GM13977 (cell line): ENCODE measurements at regions not wholly inside any gene's neighbourhood (a gene's known extent, or its start where the extent isn't known, plus 50 kb on each side); places are given as distances from the start of the nearest gene placed in this dataset.
"Not testable (repeated sequence)": the region's sequence is repeated elsewhere in the genome, so short reads cannot be mapped to it uniquely, and the experiment has no call there.

ENCODE experiments used
- DNase-seq: peaks from one replicate; pipeline ENCODE4 v3.0.0; 2012; ENCODE audit warnings: low spot score
- CTCF ChIP-seq: IDR thresholded peaks from 2 replicates; pipeline ENCODE4 v1.5.1; 2012; ENCODE audit warnings: mild to moderate bottlenecking, control low read depth; ENCODE audit not compliant: insufficient read depth; ENCODE audit errors: extremely low read depth, missing control alignments
- in situ Hi-C: fragments of 300-500 bp; cut with MboI; formaldehyde crosslinking; loops from one replicate; pipeline ENCODE4 v1.12.0; 2022; ENCODE audit warnings: low sequenced_read_pairs, low pct_unique_long_range_greater_than_20kb, mixed read lengths, inconsistent platforms; ENCODE audit not compliant: unreplicated experiment

- TF ChIP-seq CTCF = no peak
- in situ Hi-C loops = no loop called here
- DNase-seq = no peak
Observed at GRCh38 chr6:84581494-84582259, 182.7 kb downstream of the TBX18 start.

- no peak for TF ChIP-seq CTCF
- DNase-seq = no peak
- in situ Hi-C loops = no loop called here
Observed at GRCh38 chr6:84579404-84579803, 185.0 kb downstream of the TBX18 start.

GRCh38 chr6:84576029-84576428 lies 188.4 kb downstream of the TBX18 start:
- DNase-seq = no peak
- in situ Hi-C loops = no loop called here
- no peak for TF ChIP-seq CTCF

GRCh38 chr6:84575264-84575663 lies 189.1 kb downstream of the TBX18 start:
- DNase-seq = no peak
- in situ Hi-C loops = no loop called here
- no peak for TF ChIP-seq CTCF

GRCh38 chr6:84569882-84570281 lies 194.5 kb downstream of the TBX18 start:
- TF ChIP-seq CTCF = no peak
- DNase-seq = no peak
- in situ Hi-C loops = no loop called here

GRCh38 chr6:84568971-84569370 lies 195.4 kb downstream of the TBX18 start:
- no peak for DNase-seq
- TF ChIP-seq CTCF = peak; percentile 11
- in situ Hi-C loops = no loop called here

GRCh38 chr6:84565718-84566117 lies 198.7 kb downstream of the TBX18 start:
- DNase-seq, in situ Hi-C loops: not testable (repeated sequence)
